ENCODE measurements at regions not wholly inside any gene's neighbourhood (a gene's known extent, or its start where the extent isn't known, plus 50 kb on each side); places are given as distances from the start of the nearest gene placed in this dataset.
"Not testable (repeated sequence)": the region's sequence is repeated elsewhere in the genome, so short reads cannot be mapped to it uniquely, and the experiment has no call there.

- no peak for DNase-seq (ENCODE audit: low read depth, low spot score)
Observed at GRCh38 chr9:79431019-79431679, 140.6 kb upstream of the TLE4 start.

GRCh38 chr9:79432485-79432884 lies 139.3 kb upstream of the TLE4 start:
- no peak for DNase-seq (ENCODE audit: low read depth, low spot score)

GRCh38 chr9:79433703-79434102 lies 138.1 kb upstream of the TLE4 start:
- no peak for DNase-seq (ENCODE audit: low read depth, low spot score)

- not testable (repeated sequence) for DNase-seq (ENCODE audit: low read depth, low spot score)
Observed at GRCh38 chr9:79439221-79439620, 132.5 kb upstream of the TLE4 start.

- no peak for DNase-seq (ENCODE audit: low read depth, low spot score)
Observed at GRCh38 chr9:79446523-79447307, 125.0 kb upstream of the TLE4 start.

GRCh38 chr9:79447308-79447605 lies 124.5 kb upstream of the TLE4 start:
- no peak for DNase-seq (ENCODE audit: low read depth, low spot score)

GRCh38 chr9:79447762-79448161 lies 124.0 kb upstream of the TLE4 start:
- no peak for DNase-seq (ENCODE audit: low read depth, low spot score)

- no peak for DNase-seq (ENCODE audit: low read depth, low spot score)
Observed at GRCh38 chr9:79452265-79452664, 119.5 kb upstream of the TLE4 start.

- no peak for DNase-seq (ENCODE audit: low read depth, low spot score)
Observed at GRCh38 chr9:79461712-79462111, 110.1 kb upstream of the TLE4 start.

- no peak for DNase-seq (ENCODE audit: low read depth, low spot score)
Observed at GRCh38 chr9:79465156-79465555, 106.6 kb upstream of the TLE4 start.

GRCh38 chr9:79469164-79469563 lies 102.6 kb upstream of the TLE4 start:
- no peak for DNase-seq (ENCODE audit: low read depth, low spot score)

- DNase-seq (ENCODE audit: low read depth, low spot score) = no peak
Observed at GRCh38 chr9:79470954-79471353, 100.8 kb upstream of the TLE4 start.

- no peak for DNase-seq (ENCODE audit: low read depth, low spot score)
Observed at GRCh38 chr9:79471580-79472543, 99.9 kb upstream of the TLE4 start.

- DNase-seq (ENCODE audit: low read depth, low spot score) = no peak
Observed at GRCh38 chr9:79473704-79474103, 98.1 kb upstream of the TLE4 start.

- DNase-seq (ENCODE audit: low read depth, low spot score) = no peak
Observed at GRCh38 chr9:79477241-79477840, 94.4 kb upstream of the TLE4 start.

GRCh38 chr9:79477955-79478771 lies 93.6 kb upstream of the TLE4 start:
- no peak for DNase-seq (ENCODE audit: low read depth, low spot score)

- DNase-seq (ENCODE audit: low read depth, low spot score) = no peak
Observed at GRCh38 chr9:79480639-79481038, 91.1 kb upstream of the TLE4 start.

- DNase-seq (ENCODE audit: low read depth, low spot score) = no peak
Observed at GRCh38 chr9:79481846-79482477, 89.8 kb upstream of the TLE4 start.

- DNase-seq (ENCODE audit: low read depth, low spot score) = no peak
Observed at GRCh38 chr9:79485258-79485657, 86.5 kb upstream of the TLE4 start.

GRCh38 chr9:79489261-79490000 lies 82.3 kb upstream of the TLE4 start:
- no peak for DNase-seq (ENCODE audit: low read depth, low spot score)
